Natural killer cell (primary cell): ENCODE measurements at regions not wholly inside any gene's neighbourhood (a gene's known extent, or its start where the extent isn't known, plus 50 kb on each side); places are given as distances from the start of the nearest gene placed in this dataset.

Source experiments
- ATAC-seq, 3 donors: fragments of 150-1000 bp in 2 of 3; fragments of 200-7000 bp in 1 of 3; cut with Tn5 transposase; 1 replicate in 1 of 3; 2 replicates in 2 of 3; pipeline ENCODE4 v1.10.0; 2021; ENCODE audit warnings: mild to moderate bottlenecking in 2 of 3, moderate library complexity in 2 of 3
- DNase-seq, 2 donors: peaks; one replicate each; pipeline versions ENCODE4 v3.0.0 to v3.0.0-alpha.2; 2013 to 2021; ENCODE audit warnings: mixed read lengths in 1 of 2
- H3K27ac ChIP-seq: one replicate; pipeline ENCODE4 v1.5.1; 2013; ENCODE audit warnings: mild to moderate bottlenecking, low read length
- H3K27me3 ChIP-seq: one replicate; pipeline ENCODE4 v1.6.1; 2013; ENCODE audit warnings: low read length; ENCODE audit not compliant: control insufficient read depth, insufficient read depth
- H3K36me3 ChIP-seq: one replicate; pipeline ENCODE4 v1.6.1; 2013; ENCODE audit warnings: low read length; ENCODE audit not compliant: control insufficient read depth, insufficient read depth
- H3K4me1 ChIP-seq: one replicate; pipeline ENCODE4 v1.6.1; 2013; ENCODE audit warnings: low read length; ENCODE audit not compliant: control insufficient read depth, insufficient read depth
- H3K4me3 ChIP-seq: one replicate; pipeline ENCODE4 v1.5.1; 2013; ENCODE audit warnings: low read length
- H3K9me3 ChIP-seq: one replicate; pipeline ENCODE4 v1.6.1; 2013; ENCODE audit warnings: low read length; ENCODE audit not compliant: control insufficient read depth, insufficient read depth
- H3K27ac Mint-ChIP-seq, 2 donors: one replicate each; pipeline ENCODE4 v1.8.0; 2022; ENCODE audit warnings: mild to moderate bottlenecking in 2 of 2, mixed read lengths in 2 of 2, moderate library complexity in 1 of 2
- H3K27me3 Mint-ChIP-seq, 2 donors: one replicate each; pipeline ENCODE4 v1.8.0; 2022; ENCODE audit warnings: low read depth in 2 of 2, mixed read lengths in 2 of 2
- H3K36me3 Mint-ChIP-seq: one replicate; pipeline ENCODE4 v1.8.0; 2022; ENCODE audit warnings: mixed read lengths
- H3K4me1 Mint-ChIP-seq, 2 donors: one replicate each; pipeline ENCODE4 v1.8.0; 2022; ENCODE audit warnings: mixed read lengths in 2 of 2
- H3K4me3 Mint-ChIP-seq: one replicate; pipeline ENCODE4 v1.8.0; 2022; ENCODE audit warnings: mild to moderate bottlenecking, moderate library complexity, mixed read lengths
- H3K9me3 Mint-ChIP-seq, 2 donors: one replicate each; pipeline ENCODE4 v1.8.0; 2022; ENCODE audit warnings: mixed read lengths in 2 of 2
- CTCF ChIP-seq: fragments of 200-600 bp; IDR thresholded peaks from one replicate; pipeline ENCODE4 v1.8.0; 2022; ENCODE audit warnings: antibody characterized with exemption
- WGBS: methylation state at CpG from one replicate; pipeline ENCODE4 v1.1.7; 2013; ENCODE audit warnings: missing lambda C conversion rate; ENCODE audit not compliant: insufficient coverage; 5-methylcytosine and 5-hydroxymethylcytosine counted together
- intact Hi-C: fragments of 100-400 bp; cut with micrococcal nuclease; formaldehyde crosslinking; loops from one replicate; pipeline ENCODE4 v1.14.2; 2022

- Histone ChIP-seq H3K4me3 (no peak overlapping the region), H3K27me3 (no peaks in the 10 kb centered on the region), H3K27ac (no peak overlapping the region), H3K9me3 (no peaks in the 10 kb centered on the region), H3K36me3 (no peaks in the 10 kb centered on the region), H3K4me1 (peaks cover 8% of the 10 kb centered on the region)
- Mint-ChIP-seq H3K9me3 (no peaks in the 10 kb centered on the region), H3K4me3 (no peak overlapping the region), H3K27me3 (no peaks in the 10 kb centered on the region), H3K4me1 (peaks cover 21 to 30% of the 10 kb centered on the region in 2 donors), H3K36me3 (no peaks in the 10 kb centered on the region), H3K27ac (no peak overlapping the region)
- ATAC-seq (no peak), DNase-seq (no peak)
- TF ChIP-seq CTCF, result no peak
- intact Hi-C loops, result no loop called here
Observed at GRCh38 chrX:42952621-42953020, 174.7 kb upstream of the PPP1R2C start.

DNA sequence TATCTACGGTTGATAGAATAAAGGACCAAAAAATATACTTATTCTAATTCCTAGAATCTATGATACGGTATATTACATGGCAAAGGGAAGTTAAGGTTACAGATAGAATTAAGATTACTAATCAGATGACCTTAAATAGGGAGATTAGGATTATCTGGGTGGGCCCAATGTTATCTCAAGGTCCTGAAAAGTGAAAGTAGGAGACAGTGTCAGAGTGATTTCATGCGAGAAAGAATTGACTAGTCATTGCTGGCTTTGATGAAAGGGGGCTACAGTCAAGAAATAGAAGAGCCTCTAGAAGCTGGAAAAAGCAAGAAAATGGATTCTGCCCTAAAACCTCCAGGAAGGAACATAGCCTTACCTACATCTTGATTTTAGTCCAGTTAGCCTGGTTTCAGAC is 176.9 kb upstream of the PPP1R2C start:
- H3K27ac Mint-ChIP-seq, result peak overlapping the region in 1 of 2 donors; percentile 2
- intact Hi-C loops, result no loop called here
- no peak overlapping the region for H3K4me3 ChIP-seq
- no peaks in the 10 kb centered on the region for H3K9me3 ChIP-seq
- no peaks in the 10 kb centered on the region for H3K4me1 ChIP-seq
- H3K36me3 Mint-ChIP-seq, result no peaks in the 10 kb centered on the region
- no peak for TF ChIP-seq CTCF
- H3K27me3 Mint-ChIP-seq, result no peaks in the 10 kb centered on the region
- DNase-seq (no peak), ATAC-seq (no peak)
- no peaks in the 10 kb centered on the region for H3K36me3 ChIP-seq
- H3K9me3 Mint-ChIP-seq, result no peaks in the 10 kb centered on the region
- 46% methylated on average over 1 of the region's 3 CpGs for WGBS
- peaks cover 5 to 12% of the 10 kb centered on the region in 2 donors for H3K4me1 Mint-ChIP-seq
- no peak overlapping the region for H3K4me3 Mint-ChIP-seq
- no peaks in the 10 kb centered on the region for H3K27me3 ChIP-seq
- peak overlapping the region; percentile 35 for H3K27ac ChIP-seq

- Histone ChIP-seq H3K36me3 (no peaks in the 10 kb centered on the region), H3K4me1 (no peaks in the 10 kb centered on the region), H3K4me3 (no peak overlapping the region), H3K27me3 (no peaks in the 10 kb centered on the region), H3K9me3 (no peaks in the 10 kb centered on the region), H3K27ac (no peak overlapping the region)
- H3K36me3 Mint-ChIP-seq, result no peaks in the 10 kb centered on the region
- TF ChIP-seq CTCF, result no peak
- H3K9me3 Mint-ChIP-seq, result no peaks in the 10 kb centered on the region
- intact Hi-C loops, result no loop called here
- DNase-seq (no peak), ATAC-seq (no peak)
- H3K4me3 Mint-ChIP-seq, result no peak overlapping the region
- peak overlapping the region in 1 of 2 donors; percentile 2 for H3K27ac Mint-ChIP-seq
- WGBS, result 33% methylated on average over 1 of the region's 2 CpGs
- peaks cover 5 to 12% of the 10 kb centered on the region in 2 donors for H3K4me1 Mint-ChIP-seq
- H3K27me3 Mint-ChIP-seq, result no peaks in the 10 kb centered on the region
Observed at GRCh38 chrX:42955349-42955748, 177.4 kb upstream of the PPP1R2C start.

DNA sequence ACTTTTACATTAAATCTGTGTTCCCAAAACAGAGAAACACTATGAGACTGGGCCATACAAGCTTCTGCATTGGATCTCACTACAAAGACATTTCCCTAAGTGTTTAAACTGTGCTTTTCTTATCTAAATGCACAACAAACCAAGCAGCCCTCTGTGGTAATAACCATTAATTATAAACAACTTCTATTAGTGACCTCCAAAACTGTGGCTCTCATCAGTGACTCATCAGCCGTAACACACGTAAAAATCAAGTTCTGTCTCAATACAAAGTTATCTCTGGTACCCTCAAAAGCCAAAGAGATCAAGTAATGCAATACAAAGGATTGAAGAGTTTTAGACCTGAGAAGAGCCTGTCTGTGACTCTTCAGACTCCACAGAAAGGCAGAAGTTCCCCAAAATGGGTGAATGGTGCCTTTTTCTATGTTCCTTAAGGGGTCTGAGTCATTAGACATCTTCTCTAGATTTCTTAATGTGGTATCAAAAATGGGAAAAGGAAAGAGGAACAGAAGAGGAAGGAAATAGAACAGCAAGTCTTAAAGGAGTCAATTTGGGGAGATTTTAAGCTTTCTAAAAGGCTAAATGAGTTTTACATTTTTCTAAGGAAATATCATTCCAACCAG is 189.8 kb upstream of the PPP1R2C start:
- peaks cover 0 to 21% of the 10 kb centered on the region in 2 donors for H3K27me3 Mint-ChIP-seq
- DNase-seq, result no peak
- no peak overlapping the region for H3K4me3 Mint-ChIP-seq
- TF ChIP-seq CTCF, result no peak
- H3K9me3 Mint-ChIP-seq, result no peaks in the 10 kb centered on the region
- intact Hi-C loops, result no loop called here
- no peaks in the 10 kb centered on the region for H3K36me3 Mint-ChIP-seq
- Histone ChIP-seq H3K27ac (no peak overlapping the region), H3K4me1 (no peaks in the 10 kb centered on the region), H3K36me3 (no peaks in the 10 kb centered on the region), H3K4me3 (no peak overlapping the region), H3K27me3 (no peaks in the 10 kb centered on the region), H3K9me3 (no peaks in the 10 kb centered on the region)
- no CpG with 5 or more reads among the region's 2 CpGs for WGBS
- H3K27ac Mint-ChIP-seq, result no peak overlapping the region
- no peak for ATAC-seq
- no peaks in the 10 kb centered on the region for H3K4me1 Mint-ChIP-seq
